ENCODE measurements at regions not wholly inside any gene's neighbourhood (a gene's known extent, or its start where the extent isn't known, plus 50 kb on each side); places are given as distances from the start of the nearest gene placed in this dataset.

DNA sequence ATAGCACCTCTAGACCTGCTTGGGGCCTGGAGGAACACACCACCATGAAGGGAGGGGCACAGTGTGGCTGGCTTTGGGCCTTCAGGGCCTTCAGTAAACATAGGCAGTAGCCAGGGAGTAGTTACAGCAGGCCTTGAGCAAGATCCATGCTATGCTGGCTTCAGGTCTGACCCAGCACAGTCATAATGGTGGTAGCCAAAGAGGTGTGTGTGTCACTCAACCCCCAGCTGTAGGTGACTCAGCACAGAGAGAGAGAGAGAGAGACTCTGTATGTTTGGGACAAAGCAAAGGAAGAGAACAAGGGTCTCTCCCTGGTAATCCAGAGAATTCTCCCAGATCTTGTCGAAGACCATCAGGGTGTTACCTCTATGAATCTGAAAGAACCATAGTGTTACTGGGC, 250.5 kb upstream of the PKN2 start:
- TF ChIP-seq POLR2A (IDR thresholded peaks at IDR 0.05), result no peak
- TF ChIP-seq, protein P1, sequence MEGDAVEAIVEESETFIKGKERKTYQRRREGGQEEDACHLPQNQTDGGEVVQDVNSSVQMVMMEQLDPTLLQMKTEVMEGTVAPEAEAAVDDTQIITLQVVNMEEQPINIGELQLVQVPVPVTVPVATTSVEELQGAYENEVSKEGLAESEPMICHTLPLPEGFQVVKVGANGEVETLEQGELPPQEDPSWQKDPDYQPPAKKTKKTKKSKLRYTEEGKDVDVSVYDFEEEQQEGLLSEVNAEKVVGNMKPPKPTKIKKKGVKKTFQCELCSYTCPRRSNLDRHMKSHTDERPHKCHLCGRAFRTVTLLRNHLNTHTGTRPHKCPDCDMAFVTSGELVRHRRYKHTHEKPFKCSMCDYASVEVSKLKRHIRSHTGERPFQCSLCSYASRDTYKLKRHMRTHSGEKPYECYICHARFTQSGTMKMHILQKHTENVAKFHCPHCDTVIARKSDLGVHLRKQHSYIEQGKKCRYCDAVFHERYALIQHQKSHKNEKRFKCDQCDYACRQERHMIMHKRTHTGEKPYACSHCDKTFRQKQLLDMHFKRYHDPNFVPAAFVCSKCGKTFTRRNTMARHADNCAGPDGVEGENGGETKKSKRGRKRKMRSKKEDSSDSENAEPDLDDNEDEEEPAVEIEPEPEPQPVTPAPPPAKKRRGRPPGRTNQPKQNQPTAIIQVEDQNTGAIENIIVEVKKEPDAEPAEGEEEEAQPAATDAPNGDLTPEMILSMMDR (IDR thresholded peaks at IDR 0.05), result no peak
